KOPT-K1 (cell line): ENCODE measurements at regions not wholly inside any gene's neighbourhood (a gene's known extent, or its start where the extent isn't known, plus 50 kb on each side); places are given as distances from the start of the nearest gene placed in this dataset.
"Not testable (repeated sequence)": the region's sequence is repeated elsewhere in the genome, so short reads cannot be mapped to it uniquely, and the experiment has no call there.

ENCODE experiments used
- H3K27ac ChIP-seq: fragments of 200-600 bp; sonication (generic); 2 replicates; pipeline ENCODE4 v1.5.1; 2016; ENCODE audit warnings: antibody characterized with exemption, mild to moderate bottlenecking, low read depth, low read length; ENCODE audit not compliant: poor library complexity, severe bottlenecking
- H3K36me3 ChIP-seq: fragments of 200-600 bp; sonication (generic); 2 replicates; pipeline ENCODE4 v1.5.1; 2017; ENCODE audit warnings: antibody characterized with exemption, mild to moderate bottlenecking, low read length, moderate library complexity; ENCODE audit not compliant: insufficient read depth
- H3K9me3 ChIP-seq: fragments of 200-600 bp; sonication (generic); 2 replicates; pipeline ENCODE4 v1.5.1; 2017; ENCODE audit warnings: antibody characterized with exemption, low read length, mild to moderate bottlenecking; ENCODE audit not compliant: insufficient read depth, poor library complexity, severe bottlenecking

DNA sequence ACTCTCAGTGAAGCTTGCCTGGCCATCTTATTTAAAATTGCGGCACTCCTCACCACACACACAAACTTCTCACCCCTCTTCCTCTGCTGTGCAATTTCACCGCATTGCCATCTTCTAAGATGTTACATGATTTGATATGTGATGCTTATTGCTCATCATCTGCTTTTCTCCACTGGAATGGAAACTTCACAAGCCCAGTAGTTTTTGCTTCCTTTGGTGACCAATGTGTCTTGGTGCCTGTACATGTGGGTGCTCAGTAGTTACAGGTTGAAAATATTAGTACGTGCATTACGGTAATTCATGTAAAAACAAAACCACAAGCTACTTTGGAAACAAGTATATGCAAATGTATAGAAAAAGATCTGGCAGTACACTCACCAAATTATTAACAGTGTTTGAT, 99.2 kb downstream of the SPDYE17 start:
- H3K36me3 ChIP-seq, H3K9me3 ChIP-seq, H3K27ac ChIP-seq: not testable (repeated sequence)

DNA sequence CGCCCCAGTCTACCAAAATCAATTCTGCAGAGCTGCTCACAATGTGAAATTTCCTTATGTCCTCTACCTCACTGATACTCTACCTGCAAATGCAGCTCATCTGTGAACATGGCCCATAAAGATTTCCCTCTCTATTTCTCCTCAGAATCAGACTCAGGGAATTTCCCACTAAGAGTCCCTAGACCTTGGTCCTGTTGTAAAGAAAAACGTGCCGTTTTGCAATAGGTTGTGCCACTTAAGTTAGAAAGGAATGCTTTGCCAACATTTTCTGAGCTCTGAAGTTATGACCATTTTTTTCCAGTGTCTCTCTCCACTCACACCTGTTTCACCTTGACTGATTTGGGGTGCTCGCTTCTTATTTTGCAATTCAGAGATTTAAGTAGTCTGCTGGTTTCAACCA, 100.7 kb downstream of the SPDYE17 start:
- not testable (repeated sequence) for H3K27ac ChIP-seq, H3K9me3 ChIP-seq, H3K36me3 ChIP-seq

GRCh38 chr7:76930416-76930815, 101.7 kb downstream of the SPDYE17 start:
- H3K36me3 ChIP-seq, H3K9me3 ChIP-seq, H3K27ac ChIP-seq: not testable (repeated sequence)

GRCh38 chr7:76928751-76929150, 103.4 kb downstream of the SPDYE17 start:
- H3K9me3 ChIP-seq, H3K27ac ChIP-seq, H3K36me3 ChIP-seq: not testable (repeated sequence)

GRCh38 chr7:76927741-76928393, 104.3 kb downstream of the SPDYE17 start:
- not testable (repeated sequence) for H3K9me3 ChIP-seq, H3K27ac ChIP-seq, H3K36me3 ChIP-seq

DNA sequence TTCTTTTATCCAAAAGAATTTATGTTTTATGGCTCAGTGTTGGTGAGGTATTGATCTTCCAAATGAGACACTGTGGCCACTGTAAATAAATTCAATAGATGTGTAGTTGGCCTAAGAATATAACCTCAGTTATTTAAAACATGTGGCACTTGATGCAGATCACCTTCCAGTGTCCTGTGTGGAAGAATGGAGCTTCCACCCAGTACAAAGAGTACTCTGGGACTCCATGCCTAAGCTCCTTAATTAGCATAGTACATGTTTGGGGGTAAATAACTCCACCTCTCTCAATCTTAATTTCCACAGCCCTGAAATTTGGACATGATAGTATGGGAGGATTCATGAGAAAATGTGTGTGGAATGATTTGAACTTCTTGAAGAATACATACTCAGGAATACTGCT, 105.7 kb downstream of the SPDYE17 start:
- not testable (repeated sequence) for H3K9me3 ChIP-seq, H3K27ac ChIP-seq, H3K36me3 ChIP-seq

DNA sequence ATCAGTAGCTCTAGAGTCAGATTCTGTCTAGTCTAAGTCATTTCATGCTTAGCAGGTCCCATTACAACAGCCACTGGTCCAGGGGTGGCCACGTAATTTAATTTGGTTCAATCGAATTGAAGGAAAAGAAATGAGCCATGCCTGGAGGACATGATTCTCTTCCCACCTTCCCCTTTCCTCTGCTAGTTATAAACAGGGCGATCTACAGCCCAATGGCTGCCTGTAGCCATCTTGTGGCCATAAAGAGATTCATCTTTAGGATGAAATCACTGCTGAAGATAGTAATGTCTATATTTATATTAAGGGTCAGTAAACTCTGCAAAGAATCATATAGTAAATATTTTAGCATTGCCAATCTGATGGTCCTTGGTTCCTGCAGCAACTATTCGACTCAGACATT, 107.4 kb downstream of the SPDYE17 start:
- H3K9me3 ChIP-seq, H3K36me3 ChIP-seq, H3K27ac ChIP-seq: not testable (repeated sequence)

DNA sequence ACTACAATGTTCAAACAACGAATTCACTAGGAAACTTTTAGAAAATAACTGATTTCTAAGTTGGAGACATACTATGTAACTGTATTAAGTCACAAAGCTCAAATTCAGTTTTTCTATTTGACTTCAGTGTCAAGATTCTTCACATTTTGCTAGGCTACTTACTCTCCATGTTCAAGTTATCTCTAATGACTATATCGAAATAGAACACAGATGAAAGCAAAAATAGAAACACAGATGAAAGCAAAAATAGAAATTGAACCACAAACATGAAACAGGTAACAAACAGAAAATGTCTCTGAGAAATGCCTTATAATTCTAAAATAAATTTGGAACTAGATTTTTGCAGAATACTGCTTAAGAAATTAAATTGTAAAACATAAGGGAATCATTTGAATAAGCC, 113.5 kb downstream of the SPDYE17 start:
- not testable (repeated sequence) for H3K36me3 ChIP-seq, H3K9me3 ChIP-seq, H3K27ac ChIP-seq

DNA sequence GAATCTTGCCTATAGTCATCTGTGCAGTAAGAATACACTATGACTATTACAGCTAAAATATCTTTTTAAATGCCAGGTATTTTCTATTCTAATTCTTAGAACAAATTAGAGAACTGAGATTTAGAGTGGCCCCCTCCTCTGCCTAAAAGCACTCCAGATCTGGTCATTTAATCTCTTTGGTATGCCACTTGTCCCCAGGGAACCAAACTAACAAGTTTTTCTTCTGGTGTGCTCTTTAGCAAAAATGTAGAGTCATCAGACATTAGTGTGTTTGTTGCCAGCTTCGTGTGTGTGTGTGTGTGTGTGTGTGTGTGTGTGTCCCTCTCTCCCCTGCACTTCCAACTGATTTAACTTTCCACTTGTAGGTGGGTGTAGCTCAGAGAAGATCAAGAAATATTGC, 117.8 kb downstream of the SPDYE17 start:
- H3K27ac ChIP-seq, H3K9me3 ChIP-seq, H3K36me3 ChIP-seq: not testable (repeated sequence)

DNA sequence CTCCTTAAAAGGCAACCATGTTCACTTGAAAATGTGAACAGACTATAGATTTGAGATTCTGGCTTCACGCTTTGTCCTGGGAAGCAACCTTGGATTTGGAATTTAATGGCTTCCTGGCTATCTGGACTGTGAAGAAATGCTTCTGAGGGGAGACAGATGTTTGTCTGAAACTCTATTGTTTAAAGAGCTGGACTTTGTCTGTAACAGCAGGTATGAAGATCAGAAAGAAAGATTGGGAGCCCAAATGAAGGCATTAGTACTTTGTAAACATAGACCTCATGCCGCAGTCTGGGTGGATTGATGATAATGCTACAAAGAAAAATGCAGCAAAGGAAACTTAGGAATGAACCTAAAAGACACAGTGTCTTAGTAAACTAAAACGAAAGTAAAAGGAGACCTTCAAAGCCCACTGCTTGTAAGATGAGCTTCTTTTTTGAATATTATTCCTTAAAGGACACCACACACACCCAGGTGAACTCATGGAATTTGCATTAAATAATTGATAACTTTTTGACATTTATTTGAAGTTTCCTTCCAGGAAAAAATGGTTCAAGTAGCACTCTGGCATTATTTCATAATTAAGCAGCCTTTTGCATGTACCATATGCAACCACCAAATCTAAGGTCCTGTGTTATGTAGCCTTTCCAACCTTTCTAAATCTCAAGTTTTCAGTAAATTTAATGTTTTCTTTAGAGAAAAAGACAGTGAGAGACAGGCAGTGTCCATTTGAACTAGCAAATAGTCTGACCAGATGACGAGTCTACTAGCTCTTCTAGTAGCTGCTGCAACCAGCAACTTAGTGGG, 119.9 kb downstream of the SPDYE17 start:
- H3K27ac ChIP-seq, result peak overlapping the region; percentile 22
- H3K9me3 ChIP-seq, H3K36me3 ChIP-seq: not testable (repeated sequence)

DNA sequence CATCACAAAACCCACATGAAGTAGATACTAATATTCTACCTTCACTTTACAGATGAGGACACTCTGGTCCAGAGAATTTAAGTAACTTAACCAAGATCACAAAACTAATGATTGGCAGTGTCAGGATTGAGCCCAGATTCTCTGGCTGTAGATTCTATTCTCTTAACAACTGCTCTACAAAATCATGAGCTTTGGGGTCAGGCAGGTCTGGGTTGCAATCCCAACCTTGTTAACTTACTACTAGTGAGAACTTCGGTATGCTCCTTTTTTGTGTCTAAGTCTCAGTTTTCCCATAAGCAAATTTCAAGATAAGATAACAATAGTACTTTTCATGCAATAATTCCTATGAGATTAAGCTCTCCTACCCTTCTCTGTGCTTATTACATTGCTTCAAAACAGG, 127.5 kb downstream of the SPDYE17 start:
- not testable (repeated sequence) for H3K36me3 ChIP-seq, H3K9me3 ChIP-seq, H3K27ac ChIP-seq

GRCh38 chr7:76901944-76902710, 130.0 kb downstream of the SPDYE17 start:
- not testable (repeated sequence) for H3K27ac ChIP-seq, H3K9me3 ChIP-seq, H3K36me3 ChIP-seq

GRCh38 chr7:76898807-76899206, 133.4 kb downstream of the SPDYE17 start:
- H3K36me3 ChIP-seq, H3K27ac ChIP-seq, H3K9me3 ChIP-seq: not testable (repeated sequence)

GRCh38 chr7:76897007-76897406, 135.2 kb downstream of the SPDYE17 start:
- not testable (repeated sequence) for H3K36me3 ChIP-seq, H3K27ac ChIP-seq, H3K9me3 ChIP-seq

DNA sequence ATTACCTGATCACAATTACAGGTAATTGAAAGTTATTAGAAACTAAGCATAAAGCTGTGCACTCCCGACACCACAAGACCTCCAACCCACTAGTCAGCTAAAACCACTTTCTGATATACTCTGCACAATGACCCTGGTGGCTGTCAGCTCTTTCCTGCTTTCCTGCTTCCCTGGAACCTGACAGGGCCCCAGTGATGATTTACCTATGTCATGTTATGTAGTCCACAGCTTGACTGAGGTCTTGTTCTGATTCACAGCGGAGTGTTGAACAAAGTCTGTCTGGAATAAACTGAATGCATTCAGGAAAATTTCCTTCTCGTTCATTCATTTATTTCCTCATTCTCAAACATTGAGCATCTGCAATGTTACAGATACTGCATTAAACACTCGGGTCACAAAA, 136.5 kb downstream of the SPDYE17 start:
- not testable (repeated sequence) for H3K27ac ChIP-seq, H3K36me3 ChIP-seq, H3K9me3 ChIP-seq

DNA sequence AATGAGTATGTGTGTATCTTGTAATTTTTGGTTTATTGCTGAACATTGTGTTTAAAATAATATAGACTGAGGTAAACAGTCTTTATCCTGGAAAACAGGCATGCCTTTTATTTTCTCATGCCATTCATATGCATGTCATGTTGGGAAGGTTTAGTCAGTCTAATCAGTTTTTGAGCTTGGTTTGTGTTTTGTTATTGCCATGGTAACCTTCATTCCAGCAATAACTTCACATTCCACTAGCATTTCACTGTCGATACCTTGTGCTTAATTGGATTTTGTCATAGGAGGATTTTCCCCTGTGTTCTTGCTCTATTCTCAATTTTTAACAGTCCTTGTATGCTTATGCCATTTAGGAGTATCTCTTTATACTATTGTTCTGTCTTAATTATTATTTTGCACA, 140.4 kb downstream of the SPDYE17 start:
- H3K9me3 ChIP-seq, H3K36me3 ChIP-seq, H3K27ac ChIP-seq: not testable (repeated sequence)
